CD1c-positive myeloid dendritic cell (primary cell): ENCODE measurements at regions not wholly inside any gene's neighbourhood (a gene's known extent, or its start where the extent isn't known, plus 50 kb on each side); places are given as distances from the start of the nearest gene placed in this dataset.

ENCODE experiments used
- DNase-seq: peaks from one replicate; pipeline ENCODE4 v3.0.0-alpha.2; 2016; ENCODE audit errors: extremely low spot score

DNA sequence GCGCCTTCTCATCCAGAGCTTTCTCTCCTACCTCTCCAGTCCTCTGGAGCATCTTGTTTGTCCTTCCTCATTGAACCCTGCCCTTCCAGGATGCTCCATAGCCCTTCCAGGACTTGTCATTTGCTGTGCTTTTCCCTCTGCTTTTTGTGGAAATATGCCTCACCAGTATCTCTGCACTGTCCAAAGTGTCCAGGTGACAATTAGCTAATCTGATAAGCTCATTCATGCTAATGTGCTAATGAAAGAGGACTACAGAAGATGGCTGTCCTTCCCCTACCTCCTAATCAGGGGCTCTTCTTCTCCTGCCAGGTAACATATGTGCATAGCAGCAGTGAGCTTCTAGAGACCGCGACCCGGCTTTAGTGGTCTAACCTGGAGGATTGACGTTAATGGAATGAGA, 58.4 kb upstream of the OTX2 start:
- no peak for DNase-seq

DNA sequence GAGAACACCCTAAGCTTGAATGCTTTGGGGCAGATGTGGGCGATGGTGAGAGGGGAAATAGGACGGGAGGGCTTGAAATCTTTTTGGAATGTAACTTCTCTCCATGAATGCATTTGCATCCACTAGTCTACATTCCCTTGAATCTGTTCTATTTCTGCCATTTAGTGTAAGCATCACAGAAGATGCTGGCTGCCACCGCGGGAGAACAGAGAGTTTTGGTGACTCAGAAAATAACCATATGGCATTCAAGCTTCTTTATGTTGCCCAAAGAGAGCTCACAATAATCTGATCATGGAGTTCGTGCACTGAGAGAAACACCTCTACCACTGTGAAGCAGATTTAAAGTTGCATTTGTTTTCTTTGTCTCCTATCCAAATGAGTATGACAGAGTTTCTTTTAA, 52.6 kb upstream of the OTX2 start:
- DNase-seq: no peak

DNA sequence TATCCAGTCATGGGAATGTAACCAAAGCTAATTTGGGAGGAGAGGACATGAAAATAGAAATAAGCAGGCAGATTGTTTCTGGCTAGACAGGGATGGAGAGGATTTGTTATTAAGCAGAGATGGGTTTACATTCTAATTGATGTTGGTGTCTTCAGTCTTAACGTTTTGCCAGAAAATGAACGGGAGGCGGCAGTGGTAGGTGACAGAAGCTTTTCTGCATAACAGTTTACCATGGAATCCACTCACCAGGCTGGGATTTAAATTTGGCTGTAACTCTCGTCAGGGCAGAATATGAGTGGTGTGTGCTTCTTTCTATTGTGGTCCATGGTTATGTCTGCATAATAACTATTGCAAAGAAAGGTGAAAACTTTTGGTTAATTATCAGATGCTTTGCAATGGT, 50.2 kb upstream of the OTX2 start:
- DNase-seq: no peak
